AG04449 (cell line): ENCODE measurements at regions not wholly inside any gene's neighbourhood (a gene's known extent, or its start where the extent isn't known, plus 50 kb on each side); places are given as distances from the start of the nearest gene placed in this dataset.

Experiments
- CTCF ChIA-PET: fragments of 350-600 bp; formaldehyde crosslinking; extraction: SDS; loops from one replicate; lab custom pipeline; 2021; ENCODE audit warnings: antibody characterized with exemption; lab: Yijun Ruan, JAX
- POLR2A ChIA-PET: fragments of 400-600, 350-600 bp; formaldehyde crosslinking; extraction: SDS; loops from one replicate; lab custom pipeline; 2020; ENCODE audit warnings: antibody characterized with exemption, inconsistent platforms; lab: Yijun Ruan, JAX
- DNase-seq: peaks from one replicate; pipeline ENCODE4 v3.0.0-alpha.2; 2010; ENCODE audit warnings: low read depth, low spot score
- H3K4me3 ChIP-seq: 2 replicates; pipeline ENCODE4 v1.5.1; 2011; ENCODE audit warnings: low read depth, mild to moderate bottlenecking, control low read depth, low read length
- TF ChIP-seq, protein P1 (sequence below): IDR thresholded peaks from one replicate; pipeline ENCODE4 v1.5.1; 2011; ENCODE audit warnings: mild to moderate bottlenecking, moderate library complexity, low read length, control low read depth, inconsistent platforms; ENCODE audit not compliant: insufficient read depth; ENCODE audit errors: missing control alignments

DNA sequence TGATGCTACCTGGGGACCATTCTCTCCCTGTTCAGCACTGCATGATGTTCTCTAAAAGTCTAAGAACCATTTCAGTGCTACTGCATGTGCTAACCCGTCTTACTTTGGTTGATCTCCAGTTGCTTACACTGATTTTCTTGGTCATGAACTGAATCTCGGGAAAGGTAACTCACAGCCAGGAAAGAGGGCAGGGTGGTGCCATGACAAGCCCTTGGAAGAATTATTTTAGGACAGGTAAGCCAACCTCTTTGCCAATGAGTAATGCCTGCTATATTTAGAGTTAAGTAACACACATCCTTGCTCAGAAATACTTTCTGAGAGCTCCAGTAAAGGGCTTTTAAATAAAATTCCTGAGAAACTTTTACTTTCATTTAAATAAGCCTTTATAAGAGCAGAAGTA is 126.7 kb downstream of the ARL4A start:
- TF ChIP-seq, protein P1, sequence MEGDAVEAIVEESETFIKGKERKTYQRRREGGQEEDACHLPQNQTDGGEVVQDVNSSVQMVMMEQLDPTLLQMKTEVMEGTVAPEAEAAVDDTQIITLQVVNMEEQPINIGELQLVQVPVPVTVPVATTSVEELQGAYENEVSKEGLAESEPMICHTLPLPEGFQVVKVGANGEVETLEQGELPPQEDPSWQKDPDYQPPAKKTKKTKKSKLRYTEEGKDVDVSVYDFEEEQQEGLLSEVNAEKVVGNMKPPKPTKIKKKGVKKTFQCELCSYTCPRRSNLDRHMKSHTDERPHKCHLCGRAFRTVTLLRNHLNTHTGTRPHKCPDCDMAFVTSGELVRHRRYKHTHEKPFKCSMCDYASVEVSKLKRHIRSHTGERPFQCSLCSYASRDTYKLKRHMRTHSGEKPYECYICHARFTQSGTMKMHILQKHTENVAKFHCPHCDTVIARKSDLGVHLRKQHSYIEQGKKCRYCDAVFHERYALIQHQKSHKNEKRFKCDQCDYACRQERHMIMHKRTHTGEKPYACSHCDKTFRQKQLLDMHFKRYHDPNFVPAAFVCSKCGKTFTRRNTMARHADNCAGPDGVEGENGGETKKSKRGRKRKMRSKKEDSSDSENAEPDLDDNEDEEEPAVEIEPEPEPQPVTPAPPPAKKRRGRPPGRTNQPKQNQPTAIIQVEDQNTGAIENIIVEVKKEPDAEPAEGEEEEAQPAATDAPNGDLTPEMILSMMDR, result no peak
- POLR2A ChIA-PET, result no interaction called here
- CTCF ChIA-PET, result no interaction called here
- H3K4me3 ChIP-seq, result no peak overlapping the region
- no peak for DNase-seq

DNA sequence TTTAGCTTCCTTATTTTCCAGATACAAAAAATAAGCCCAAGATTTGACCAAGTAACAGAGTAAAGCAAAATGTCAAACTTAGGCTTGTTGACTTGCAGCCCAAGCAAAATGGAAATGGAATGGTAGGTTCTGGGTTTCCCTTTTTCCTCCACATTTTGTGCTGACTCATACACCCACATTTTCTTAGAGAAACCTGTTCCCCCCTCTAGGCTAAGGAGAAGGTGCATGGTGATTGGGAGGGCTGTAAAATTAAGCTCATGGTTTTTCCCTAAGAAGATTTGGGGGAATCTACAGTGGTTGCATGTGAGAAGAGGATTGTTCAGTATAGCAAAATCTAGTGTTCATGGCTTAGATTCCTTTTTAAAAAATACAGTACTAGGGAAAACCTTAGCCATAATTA is 127.4 kb downstream of the ARL4A start:
- CTCF ChIA-PET, result no interaction called here

DNA sequence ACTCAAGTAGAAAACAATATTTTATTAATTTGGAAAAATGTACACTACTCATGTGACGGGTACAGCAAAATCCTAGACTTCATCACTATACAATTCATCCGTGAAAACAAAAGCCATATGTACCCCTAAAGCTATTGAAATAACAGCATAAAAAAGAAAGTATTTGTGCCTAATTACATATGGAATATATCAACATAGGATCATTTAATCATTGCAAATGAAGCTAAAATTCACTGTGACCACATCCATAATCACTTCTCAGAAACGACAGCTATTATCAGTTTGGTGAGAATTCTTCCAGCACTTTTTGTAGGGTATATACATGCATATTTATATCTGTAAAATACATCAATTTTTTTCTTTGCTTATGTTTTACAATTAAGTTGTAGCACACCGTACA is 128.0 kb downstream of the ARL4A start:
- ChIA-PET CTCF (no interaction called here), POLR2A (no interaction called here)
- no peak for DNase-seq
- H3K4me3 ChIP-seq, result no peak overlapping the region
- TF ChIP-seq, protein P1, result no peak

More for the DNA sequence above, 127.4 kb downstream of the ARL4A start:
- TF ChIP-seq, protein P1, result no peak
- no peak overlapping the region for H3K4me3 ChIP-seq
- no peak for DNase-seq
- POLR2A ChIA-PET, result no interaction called here

DNA sequence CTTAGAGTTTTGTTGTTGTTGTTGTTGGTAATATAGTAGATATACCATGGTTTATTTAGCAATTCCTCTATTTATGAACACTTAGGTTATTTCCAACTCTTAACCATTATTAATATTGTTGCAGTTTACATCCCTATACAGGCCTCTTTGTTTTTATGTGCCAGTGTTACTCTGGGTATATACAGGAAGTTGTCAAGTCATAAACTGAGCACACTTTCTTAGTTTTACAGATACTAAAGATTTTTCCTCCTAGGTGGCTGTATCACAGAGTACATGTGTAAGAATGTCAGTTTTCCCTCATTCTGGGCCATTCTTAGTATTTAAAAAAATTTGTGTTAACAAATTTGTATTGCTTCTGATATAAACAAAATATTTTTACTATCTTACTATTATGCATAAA is 128.4 kb downstream of the ARL4A start:
- DNase-seq, result no peak
- no peak overlapping the region for H3K4me3 ChIP-seq
- POLR2A ChIA-PET, result no interaction called here
- TF ChIP-seq, protein P1, result no peak
- CTCF ChIA-PET, result no interaction called here

DNA sequence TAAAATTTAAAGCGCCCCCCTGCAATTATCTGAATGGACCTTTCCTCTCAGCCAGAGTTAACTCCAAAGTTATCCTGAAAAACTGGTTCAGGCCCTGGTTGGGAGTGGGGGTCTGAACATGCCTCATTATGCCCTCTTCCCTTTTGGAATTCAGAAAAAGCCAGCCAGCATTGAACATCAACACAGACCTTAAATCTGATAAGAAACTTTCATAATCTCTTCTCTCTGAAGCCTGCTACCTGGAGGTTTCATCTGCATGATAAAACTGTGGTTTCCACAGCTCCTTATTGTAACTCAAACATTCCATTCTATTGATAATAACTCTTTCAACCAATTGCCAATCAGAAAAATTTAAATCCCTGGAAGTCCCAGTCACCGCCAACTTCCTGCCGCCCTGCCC is 133.3 kb downstream of the ARL4A start:
- ChIA-PET CTCF (no interaction called here), POLR2A (no interaction called here)
- no peak overlapping the region for H3K4me3 ChIP-seq
- no peak for DNase-seq
- TF ChIP-seq, protein P1, result no peak

DNA sequence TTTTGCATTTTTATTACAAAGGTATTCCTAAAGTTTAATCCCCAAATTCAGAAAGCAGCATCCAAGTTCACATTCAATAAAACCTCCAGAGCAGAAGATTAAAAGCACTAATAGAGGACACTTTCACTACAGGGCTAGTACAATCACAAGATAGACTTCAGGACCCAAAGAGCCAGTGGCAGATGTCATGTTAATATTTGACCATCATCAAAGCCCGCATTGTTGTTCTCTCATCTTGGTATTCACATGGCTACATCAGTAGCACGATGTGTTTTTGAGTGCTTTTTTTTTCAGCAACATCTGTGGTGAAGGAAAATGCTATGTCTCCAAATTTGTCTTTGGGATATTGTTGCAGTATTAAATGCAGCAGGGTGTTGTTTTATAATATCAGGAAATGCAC is 134.3 kb downstream of the ARL4A start:
- TF ChIP-seq, protein P1, result no peak
- DNase-seq, result no peak
- POLR2A ChIA-PET, result no interaction called here
- CTCF ChIA-PET, result no interaction called here
- no peak overlapping the region for H3K4me3 ChIP-seq
